IPS-18a (cell line): ENCODE measurements at regions not wholly inside any gene's neighbourhood (a gene's known extent, or its start where the extent isn't known, plus 50 kb on each side); places are given as distances from the start of the nearest gene placed in this dataset.

Source experiments
- H3K27ac ChIP-seq: one replicate; pipeline ENCODE4 v1.5.1; 2013; ENCODE audit warnings: low read length
- H3K27me3 ChIP-seq: one replicate; pipeline ENCODE4 v1.6.1; 2013; ENCODE audit warnings: mild to moderate bottlenecking, low read length; ENCODE audit not compliant: control insufficient read depth, insufficient read depth
- H3K36me3 ChIP-seq: one replicate; pipeline ENCODE4 v1.6.1; 2013; ENCODE audit warnings: low read depth, low read length; ENCODE audit not compliant: control insufficient read depth
- H3K4me1 ChIP-seq: one replicate; pipeline ENCODE4 v1.6.1; 2013; ENCODE audit warnings: low read depth, low read length; ENCODE audit not compliant: control insufficient read depth
- H3K4me3 ChIP-seq: one replicate; pipeline ENCODE4 v1.5.1; 2013; ENCODE audit warnings: low read length
- H3K9ac ChIP-seq: one replicate; pipeline ENCODE4 v1.6.1; 2013; ENCODE audit warnings: mild to moderate bottlenecking, low read length, moderate library complexity
- H3K9me3 ChIP-seq: one replicate; pipeline ENCODE4 v1.6.1; 2013; ENCODE audit warnings: low read depth, low read length; ENCODE audit not compliant: control insufficient read depth

DNA sequence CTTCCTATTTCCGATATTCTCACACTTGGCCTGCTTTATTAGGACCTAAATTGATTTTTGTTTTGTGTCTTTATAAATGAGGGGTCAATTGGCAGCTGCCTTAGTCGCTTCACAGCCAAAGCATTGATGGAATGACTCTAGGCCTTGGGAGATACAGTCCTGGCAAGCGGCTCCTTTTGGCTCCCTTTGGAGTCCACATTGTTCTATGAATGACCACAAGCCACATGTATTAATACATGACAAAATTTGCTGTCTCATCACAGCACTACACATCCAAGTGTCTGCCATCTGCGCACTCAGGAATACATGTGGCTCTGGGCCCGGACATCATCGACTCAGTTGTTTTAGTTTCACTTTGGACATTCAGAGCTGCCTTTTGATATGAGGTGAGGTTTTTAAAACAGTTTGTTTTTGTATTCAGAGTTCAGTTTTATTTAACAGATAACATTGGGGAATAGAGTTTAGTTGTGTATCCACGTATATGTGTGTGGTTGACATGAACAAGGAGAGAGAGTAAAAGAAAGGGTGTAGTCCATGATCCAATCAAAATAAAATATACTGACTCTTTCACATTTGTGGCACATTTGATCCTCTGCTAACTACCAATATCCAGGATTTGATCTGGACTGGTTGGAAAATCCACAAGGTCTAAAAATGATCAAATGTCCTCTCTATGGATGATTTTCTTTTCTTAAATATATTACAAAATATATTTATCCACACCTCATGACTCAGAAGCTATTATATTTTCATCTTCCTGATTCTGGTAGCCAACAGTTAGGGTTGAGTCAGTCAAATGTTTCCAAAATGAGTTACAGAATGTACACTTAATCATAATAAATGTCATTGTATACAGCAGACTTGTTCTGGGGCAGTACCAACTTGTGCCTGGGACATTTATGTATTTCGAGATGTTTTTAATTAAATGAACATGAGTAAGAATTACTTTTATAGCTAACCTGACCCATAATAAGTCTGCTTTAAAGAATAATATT lies 114.0 kb upstream of the MTAP start:
- no peak overlapping the region for H3K4me3 ChIP-seq
- H3K36me3 ChIP-seq = no peaks in the 10 kb centered on the region
- no peaks in the 10 kb centered on the region for H3K27me3 ChIP-seq
- H3K27ac ChIP-seq = no peak overlapping the region
- H3K9me3 ChIP-seq = no peaks in the 10 kb centered on the region
- no peak overlapping the region for H3K9ac ChIP-seq
- H3K4me1 ChIP-seq = no peaks in the 10 kb centered on the region

GRCh38 chr9:21689854-21690253 lies 112.6 kb upstream of the MTAP start:
- no peaks in the 10 kb centered on the region for H3K36me3 ChIP-seq
- H3K9me3 ChIP-seq = no peaks in the 10 kb centered on the region
- H3K4me1 ChIP-seq = no peaks in the 10 kb centered on the region
- no peak overlapping the region for H3K27ac ChIP-seq
- no peaks in the 10 kb centered on the region for H3K27me3 ChIP-seq
- H3K4me3 ChIP-seq = no peak overlapping the region
- no peak overlapping the region for H3K9ac ChIP-seq

DNA sequence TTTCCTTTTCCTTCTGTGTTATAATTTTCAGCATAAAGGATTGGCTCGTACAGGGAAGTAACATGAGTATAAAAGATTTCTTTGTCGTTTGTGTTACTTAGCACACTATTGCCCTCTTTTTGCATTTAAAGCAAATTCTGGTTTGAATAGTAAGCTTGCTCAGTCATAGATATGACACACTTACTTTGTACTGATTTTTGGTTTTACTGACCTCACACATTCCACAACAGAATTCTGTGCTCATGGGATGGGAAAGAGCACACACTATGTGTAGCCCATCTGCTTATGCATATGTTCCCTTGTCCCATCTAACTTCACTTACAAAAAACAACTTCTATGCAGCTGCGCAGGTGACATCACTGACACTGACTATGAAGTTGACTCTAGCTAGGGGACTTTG lies 111.9 kb upstream of the MTAP start:
- Histone ChIP-seq H3K27me3 (no peaks in the 10 kb centered on the region), H3K27ac (no peak overlapping the region), H3K4me3 (no peak overlapping the region), H3K9ac (no peak overlapping the region), H3K9me3 (no peaks in the 10 kb centered on the region), H3K36me3 (no peaks in the 10 kb centered on the region), H3K4me1 (no peaks in the 10 kb centered on the region)

- no peak overlapping the region for H3K27ac ChIP-seq
- H3K27me3 ChIP-seq = no peaks in the 10 kb centered on the region
- no peaks in the 10 kb centered on the region for H3K4me1 ChIP-seq
- H3K36me3 ChIP-seq = no peaks in the 10 kb centered on the region
- no peaks in the 10 kb centered on the region for H3K9me3 ChIP-seq
- no peak overlapping the region for H3K9ac ChIP-seq
- H3K4me3 ChIP-seq = no peak overlapping the region
These were observed 110.0 kb upstream of the MTAP start for GRCh38 chr9:21692390-21692789.

GRCh38 chr9:21694424-21694823 lies 108.0 kb upstream of the MTAP start:
- Histone ChIP-seq H3K9me3 (no peaks in the 10 kb centered on the region), H3K27ac (no peak overlapping the region), H3K27me3 (no peaks in the 10 kb centered on the region), H3K4me1 (no peaks in the 10 kb centered on the region), H3K36me3 (no peaks in the 10 kb centered on the region), H3K9ac (no peak overlapping the region), H3K4me3 (no peak overlapping the region)

DNA sequence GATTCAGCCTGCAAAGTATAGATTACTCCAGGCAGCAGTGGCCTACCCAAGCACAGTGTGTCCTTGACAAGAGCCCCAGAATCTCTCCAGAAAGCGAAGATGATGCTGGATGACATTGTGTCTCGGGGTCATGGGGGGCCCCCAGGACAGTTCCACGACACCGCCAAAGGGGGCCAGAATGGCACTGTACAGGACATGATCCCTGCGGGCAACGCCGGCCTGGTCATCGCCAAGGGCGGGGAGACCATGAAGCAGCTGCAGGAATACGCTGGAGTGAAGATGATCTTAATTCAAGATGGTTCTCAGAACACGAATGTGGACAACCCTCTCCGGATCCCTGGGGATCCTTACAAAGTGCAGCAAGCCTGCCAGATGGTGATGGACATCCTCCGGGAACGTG lies 107.0 kb upstream of the MTAP start:
- Histone ChIP-seq H3K27ac (no peak overlapping the region), H3K9ac (no peak overlapping the region), H3K4me3 (no peak overlapping the region)

DNA sequence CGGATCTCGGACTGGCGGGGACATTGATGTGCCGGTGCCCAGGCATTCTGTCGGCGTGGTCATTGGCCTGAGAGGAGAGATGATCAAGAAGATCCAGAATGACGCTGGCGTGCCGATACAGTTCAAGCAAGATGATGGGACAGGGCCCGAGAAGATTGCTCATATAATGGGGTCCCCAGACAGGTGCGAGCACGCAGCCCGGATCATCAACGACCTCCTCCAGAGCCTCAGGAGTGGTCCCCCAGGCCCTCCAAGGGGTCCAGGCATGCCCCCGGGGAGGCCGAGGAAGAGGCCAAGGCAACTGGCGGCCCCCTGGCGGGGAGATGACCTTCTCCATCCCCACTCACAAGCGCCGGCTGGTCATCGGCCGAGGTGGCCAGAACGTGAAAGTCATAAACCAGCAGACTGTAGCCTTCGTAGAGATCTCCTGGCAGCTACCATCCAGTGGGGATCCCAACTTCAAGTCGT lies 106.5 kb upstream of the MTAP start:
- Histone ChIP-seq H3K36me3 (no peaks in the 10 kb centered on the region), H3K27me3 (no peaks in the 10 kb centered on the region), H3K9ac (no peak overlapping the region), H3K27ac (no peak overlapping the region), H3K9me3 (no peaks in the 10 kb centered on the region), H3K4me3 (no peak overlapping the region), H3K4me1 (no peaks in the 10 kb centered on the region)

More for the DNA sequence above, 107.0 kb upstream of the MTAP start:
- H3K36me3 ChIP-seq = no peaks in the 10 kb centered on the region
- no peaks in the 10 kb centered on the region for H3K9me3 ChIP-seq
- no peaks in the 10 kb centered on the region for H3K4me1 ChIP-seq
- no peaks in the 10 kb centered on the region for H3K27me3 ChIP-seq

GRCh38 chr9:21696411-21696871 lies 106.0 kb upstream of the MTAP start:
- H3K9ac ChIP-seq = no peak overlapping the region
- H3K27ac ChIP-seq = no peak overlapping the region
- H3K27me3 ChIP-seq = no peaks in the 10 kb centered on the region
- H3K4me1 ChIP-seq = no peaks in the 10 kb centered on the region
- H3K4me3 ChIP-seq = no peak overlapping the region
- H3K9me3 ChIP-seq = no peaks in the 10 kb centered on the region
- no peaks in the 10 kb centered on the region for H3K36me3 ChIP-seq

DNA sequence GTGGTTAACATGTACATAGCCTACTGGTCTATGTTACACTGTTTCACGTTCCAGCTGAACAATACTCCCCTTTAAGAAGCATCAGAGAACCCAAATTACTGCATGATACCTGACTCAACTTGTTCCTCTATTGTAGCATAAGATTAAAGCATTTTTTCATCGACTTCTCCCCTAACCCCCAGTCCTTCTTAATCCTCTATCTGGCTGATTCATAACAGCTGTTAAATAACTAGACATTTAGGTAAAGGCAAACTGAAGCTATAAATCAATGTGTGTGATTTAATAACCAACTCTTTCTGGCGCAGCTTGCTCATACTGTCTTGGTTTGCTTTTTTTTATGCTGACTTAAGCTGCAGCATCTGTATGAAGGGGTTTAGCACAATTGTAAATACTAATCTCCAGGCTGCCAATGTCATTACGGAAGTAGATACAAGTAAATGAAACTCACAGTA lies 94.2 kb upstream of the MTAP start:
- Histone ChIP-seq H3K4me1 (peaks cover 3% of the 10 kb centered on the region), H3K9me3 (no peaks in the 10 kb centered on the region), H3K4me3 (no peak overlapping the region), H3K27ac (no peak overlapping the region), H3K27me3 (peaks cover 7% of the 10 kb centered on the region), H3K9ac (no peak overlapping the region), H3K36me3 (no peaks in the 10 kb centered on the region)

GRCh38 chr9:21708856-21709255 lies 93.6 kb upstream of the MTAP start:
- Histone ChIP-seq H3K27me3 (peaks cover 7% of the 10 kb centered on the region), H3K27ac (no peak overlapping the region), H3K9me3 (no peaks in the 10 kb centered on the region), H3K9ac (no peak overlapping the region), H3K4me1 (peaks cover 3% of the 10 kb centered on the region), H3K4me3 (no peak overlapping the region), H3K36me3 (no peaks in the 10 kb centered on the region)

DNA sequence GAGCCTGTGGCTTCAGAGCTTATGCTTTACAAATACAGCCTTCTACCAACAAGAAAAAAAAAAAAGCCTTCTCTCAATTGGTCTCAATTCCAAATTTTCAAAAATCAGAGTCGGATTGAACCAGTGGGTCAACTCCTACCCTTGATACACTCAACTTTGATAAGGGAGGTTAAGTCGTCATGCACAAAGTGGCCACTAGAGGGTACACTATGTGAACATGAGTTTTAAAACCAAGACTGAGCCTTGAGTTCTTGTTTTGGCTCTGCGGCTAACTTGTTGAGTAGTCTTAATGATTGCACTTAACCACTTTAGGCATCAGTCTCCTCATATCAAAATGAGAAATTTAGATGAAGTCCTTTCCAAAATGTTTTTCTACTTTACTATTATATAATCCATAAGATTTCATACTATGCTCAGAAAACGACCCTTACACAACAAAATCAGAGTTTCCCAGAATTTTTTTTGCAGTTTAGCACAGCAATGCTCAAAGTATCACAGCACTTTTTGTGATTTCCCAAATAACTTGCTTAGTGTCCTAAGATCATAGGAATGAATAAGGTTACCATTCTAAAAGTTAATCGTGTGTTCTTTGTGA lies 92.9 kb upstream of the MTAP start:
- H3K36me3 ChIP-seq = no peaks in the 10 kb centered on the region
- H3K4me3 ChIP-seq = no peak overlapping the region
- H3K4me1 ChIP-seq = peaks cover 3% of the 10 kb centered on the region
- H3K27me3 ChIP-seq = peaks cover 7% of the 10 kb centered on the region
- H3K9ac ChIP-seq = no peak overlapping the region
- H3K27ac ChIP-seq = no peak overlapping the region
- no peaks in the 10 kb centered on the region for H3K9me3 ChIP-seq
